HG02610 (cell line): ENCODE measurements at regions not wholly inside any gene's neighbourhood (a gene's known extent, or its start where the extent isn't known, plus 50 kb on each side); places are given as distances from the start of the nearest gene placed in this dataset.
"Not testable (repeated sequence)": the region's sequence is repeated elsewhere in the genome, so short reads cannot be mapped to it uniquely, and the experiment has no call there.

ENCODE experiments used
- ATAC-seq: cut with Tn5 transposase; IDR thresholded peaks from one replicate; pipeline ENCODE4 v1.9.1; 2021; ENCODE audit warnings: mild to moderate bottlenecking, moderate library complexity; ENCODE audit not compliant: unreplicated experiment

DNA sequence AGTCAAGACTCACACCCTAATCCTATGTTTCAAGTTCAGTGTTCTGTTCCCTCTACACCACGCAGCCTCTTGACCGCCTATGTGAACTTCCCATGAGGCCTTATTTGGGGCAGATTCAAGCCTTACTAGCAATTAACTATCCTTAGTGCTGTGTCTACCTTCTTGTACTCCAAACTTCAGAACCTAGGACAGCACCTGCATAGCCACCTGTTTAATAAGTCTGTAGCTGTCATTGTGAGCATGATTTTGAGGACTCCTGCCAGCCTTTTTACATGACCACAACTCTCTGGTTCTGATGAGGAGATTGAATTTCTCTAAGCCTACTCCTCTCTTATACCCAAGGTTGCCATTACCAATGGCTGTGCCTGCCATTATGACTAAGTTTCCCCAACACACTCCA is 50.8 kb upstream of the PCSK1 start:
- ATAC-seq, result no peak

DNA sequence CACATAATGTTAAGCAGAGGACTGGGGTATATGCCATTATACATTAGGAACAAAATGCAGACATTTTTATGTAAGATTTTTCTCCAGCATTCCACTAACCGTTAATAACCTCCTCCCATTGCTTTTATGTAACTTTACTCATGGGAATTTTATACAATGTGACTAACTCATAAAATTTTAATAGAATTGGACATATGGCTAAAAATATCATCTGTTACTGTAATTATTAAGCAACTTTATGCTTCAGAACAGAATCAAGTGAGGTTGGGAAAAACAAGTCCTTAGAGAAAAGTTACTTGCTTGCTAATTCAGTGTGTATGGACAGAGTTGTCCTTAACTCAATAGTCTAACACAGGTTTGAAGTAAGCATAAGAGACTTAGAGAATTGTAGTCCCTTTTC is 54.8 kb upstream of the PCSK1 start:
- no peak for ATAC-seq

DNA sequence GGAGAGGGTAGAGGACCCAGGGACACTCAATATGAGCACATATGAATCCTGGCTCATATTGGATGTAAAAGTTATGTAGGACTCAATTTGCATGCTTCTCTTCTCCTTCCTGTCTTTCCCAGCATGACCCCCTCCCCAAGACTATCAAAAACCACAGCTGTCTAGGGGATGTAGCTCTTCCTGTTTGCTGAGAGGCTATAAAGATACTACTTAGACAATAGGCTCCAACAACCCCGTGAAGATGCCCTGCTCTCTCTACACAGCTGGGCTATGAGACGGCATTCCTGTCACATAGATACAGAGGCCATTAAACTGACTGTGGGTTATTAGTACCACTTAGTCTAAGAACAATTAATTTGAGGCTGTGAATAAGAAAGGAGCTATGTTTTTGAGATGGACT is 56.5 kb upstream of the PCSK1 start:
- no peak for ATAC-seq

DNA sequence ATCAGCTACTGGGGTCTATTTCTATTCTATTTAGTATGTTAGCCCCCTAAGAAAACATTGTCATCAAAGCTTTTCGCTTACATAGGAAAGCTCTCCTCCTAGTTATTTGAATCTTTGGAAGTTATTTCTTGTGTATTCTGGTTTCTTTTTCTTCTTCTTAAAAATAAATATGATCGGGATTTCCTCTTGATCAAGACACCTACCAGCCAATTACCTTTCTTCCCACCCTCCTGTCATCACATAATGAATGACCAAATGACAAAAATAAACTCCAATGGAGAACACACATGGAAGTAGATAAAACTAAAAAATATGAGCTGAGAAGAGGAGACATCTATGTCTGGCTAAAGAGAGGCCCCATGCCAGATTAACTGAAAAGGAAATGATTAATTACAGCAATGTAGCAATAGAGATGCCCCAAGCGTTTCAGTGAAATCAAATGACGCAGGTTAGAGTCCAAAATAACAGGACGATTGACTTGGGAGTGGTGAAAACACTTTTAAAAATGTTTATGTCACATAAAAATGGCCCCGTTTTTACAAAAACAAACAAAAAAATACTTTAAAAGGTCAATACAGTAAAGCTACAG is 59.5 kb upstream of the PCSK1 start:
- no peak for ATAC-seq

DNA sequence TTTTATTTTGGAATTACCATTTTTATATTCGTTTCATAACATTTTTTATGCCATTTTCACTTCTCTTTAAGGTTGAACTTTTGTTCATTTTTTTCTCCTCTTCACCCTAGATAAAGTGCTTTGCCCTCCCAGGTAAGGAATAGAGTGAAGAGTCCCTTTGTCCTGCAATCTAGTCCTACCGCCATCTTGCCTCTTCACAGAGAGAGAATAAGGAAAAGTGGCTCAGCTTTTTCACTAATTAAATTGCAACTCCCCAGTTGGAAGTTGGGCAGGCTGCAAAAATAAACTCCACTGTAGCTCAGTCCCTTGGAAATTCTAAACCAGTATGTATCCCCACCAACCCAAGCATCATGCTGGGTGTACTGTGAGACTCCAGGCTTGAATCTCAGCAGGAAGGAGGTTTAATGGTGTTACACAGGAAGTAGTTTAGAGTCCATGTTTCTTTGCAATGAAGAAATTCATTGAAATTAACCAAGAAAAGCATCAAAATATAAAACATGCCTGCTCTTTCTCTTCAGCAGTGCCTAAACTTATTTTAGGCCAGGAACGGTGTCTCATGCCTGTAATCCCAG is 60.3 kb upstream of the PCSK1 start:
- ATAC-seq, result no peak

DNA sequence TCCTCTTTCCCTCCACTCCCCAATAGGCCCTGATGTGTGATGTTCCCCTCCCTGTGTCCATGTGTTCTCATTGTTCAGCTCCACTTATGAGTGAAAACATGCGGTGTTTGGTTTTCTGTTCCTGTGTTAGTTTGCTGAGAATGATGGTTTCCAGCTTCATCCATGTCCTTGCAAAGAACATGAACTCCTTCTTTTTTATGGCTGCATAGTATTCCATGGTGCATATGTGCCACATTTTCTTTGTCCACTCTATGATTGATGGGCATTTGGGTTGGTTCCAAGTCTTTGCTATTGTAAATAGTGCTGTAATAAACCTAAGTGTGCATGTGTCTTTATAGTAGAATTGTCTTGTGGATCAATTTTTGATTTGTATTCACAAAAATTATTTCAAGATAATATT is 62.4 kb upstream of the PCSK1 start:
- not testable (repeated sequence) for ATAC-seq

DNA sequence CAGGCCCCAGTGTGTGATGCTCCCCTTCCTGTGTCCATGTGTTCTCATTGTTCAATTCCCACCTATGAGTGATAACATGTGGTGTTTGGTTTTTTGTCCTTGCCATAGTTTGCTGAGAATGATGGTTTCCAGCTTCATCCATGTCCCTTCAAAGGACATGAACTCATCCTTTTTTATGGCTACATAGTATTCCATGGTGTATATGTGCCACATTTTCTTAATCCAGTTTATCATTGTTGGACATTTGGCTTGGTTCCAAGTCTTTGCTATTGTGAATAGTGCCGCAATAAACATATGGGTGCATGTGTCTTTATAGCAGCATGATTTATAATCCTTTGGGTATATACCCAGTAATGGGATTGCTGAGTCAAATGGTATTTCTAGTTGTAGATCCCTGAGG is 64.0 kb upstream of the PCSK1 start:
- not testable (repeated sequence) for ATAC-seq

DNA sequence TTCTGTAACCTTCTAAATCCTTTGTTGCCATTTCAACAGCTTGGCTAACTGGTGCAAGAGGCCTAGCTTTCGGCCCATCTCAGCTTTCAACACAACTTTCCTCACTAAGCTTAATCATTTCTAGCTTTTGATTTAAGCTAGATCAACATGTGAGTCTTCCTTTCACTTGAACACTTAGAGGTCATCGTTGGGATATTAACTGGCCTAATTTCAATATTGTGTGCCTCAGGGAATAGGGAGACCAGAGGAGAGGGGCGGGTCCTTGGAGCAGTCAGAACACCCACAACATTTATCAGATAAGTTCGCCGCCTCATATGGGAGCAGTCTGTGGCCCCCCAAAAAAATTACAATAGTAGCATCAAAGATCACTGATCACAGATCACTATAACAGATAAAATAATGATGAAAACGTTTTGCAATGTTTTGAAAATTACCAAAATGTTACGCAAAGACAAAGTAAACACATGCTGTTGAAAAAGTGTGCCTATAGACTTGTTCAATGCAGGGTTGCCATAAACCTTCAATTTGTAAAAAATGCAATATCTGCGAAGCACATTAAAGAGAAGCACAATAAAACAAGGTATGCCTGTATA is 66.8 kb upstream of the PCSK1 start:
- ATAC-seq, result no peak

DNA sequence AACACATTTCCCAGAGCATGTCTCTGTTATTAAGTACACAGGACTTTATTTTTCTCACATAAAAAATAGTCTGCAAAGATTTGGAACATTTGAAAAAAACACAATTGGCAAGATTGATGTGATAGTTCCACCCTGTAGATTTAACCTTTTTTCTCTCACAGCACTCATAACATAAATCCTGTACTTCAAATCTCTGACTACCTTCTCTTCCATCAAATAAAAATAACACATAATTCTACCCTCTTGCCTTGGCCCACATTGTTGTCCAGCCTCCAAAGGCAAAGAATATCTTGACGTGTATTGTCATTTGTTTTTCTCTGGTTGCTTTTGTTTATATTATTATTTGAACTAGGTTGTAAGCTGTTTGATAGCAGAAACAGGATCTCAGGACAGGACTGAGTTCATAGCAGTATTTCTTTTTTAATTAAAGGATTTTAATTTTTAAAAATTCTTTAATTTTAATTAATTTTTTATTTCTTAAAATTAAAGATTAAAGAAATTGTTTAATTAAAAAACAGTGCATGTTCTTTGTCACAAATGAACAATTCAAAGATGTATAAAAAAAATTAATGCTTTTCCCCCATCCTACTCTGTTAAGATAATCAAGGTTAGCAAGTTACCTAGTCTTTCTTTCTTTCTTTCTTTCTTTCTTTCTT is 69.1 kb upstream of the PCSK1 start:
- no peak for ATAC-seq

DNA sequence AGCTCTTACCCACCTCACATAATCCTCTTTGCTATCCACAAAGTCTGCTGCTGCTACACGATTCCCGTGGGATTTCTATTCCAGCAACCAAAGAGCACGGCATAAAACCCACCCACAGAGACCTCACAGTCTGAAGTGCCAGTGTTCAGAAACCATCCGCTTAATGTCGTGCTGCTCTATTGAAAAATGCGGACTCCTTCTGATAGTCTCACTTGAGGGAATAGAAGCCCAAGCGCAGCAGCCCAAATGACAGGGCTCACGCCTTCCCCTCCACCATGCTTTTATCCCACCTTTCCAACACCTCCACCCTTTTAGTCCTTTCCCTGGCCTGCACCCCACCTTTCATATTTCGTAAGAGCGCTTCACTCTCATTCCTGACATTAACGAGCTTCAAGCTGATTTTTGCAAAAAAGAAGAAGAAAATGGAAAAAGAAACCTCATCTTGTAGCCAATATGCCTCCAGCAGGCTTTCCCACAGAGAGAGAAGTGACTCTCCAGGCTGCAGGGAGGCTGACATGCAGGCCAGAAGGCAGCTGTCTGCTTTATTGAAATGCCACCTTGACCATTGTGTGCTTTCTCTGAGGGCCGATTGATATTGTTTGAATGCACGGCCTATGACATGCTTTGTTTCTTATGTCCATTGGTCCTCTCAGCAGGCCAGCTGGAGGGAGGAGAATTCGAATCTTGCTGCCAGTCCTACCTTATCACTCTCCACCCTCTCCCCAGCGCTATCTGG is 70.6 kb upstream of the PCSK1 start:
- no peak for ATAC-seq

DNA sequence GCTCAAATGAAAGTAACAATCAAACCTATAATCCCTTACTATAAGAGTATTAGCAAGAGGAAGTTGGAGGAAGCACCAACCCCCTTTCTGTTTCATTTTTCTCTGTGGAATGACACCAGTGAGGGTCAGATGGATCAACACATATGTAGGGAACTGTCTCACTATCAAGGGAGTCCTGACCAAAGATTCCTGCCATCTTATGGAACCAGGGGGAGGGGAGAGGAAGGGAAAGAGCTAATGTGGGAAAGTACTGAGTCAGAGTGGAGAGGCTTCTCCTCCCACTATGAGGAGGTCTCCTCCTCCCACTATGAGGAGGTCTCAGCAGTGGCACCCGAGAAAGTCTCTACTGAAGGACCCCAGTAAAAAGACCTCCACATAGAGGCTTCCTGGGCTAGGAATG is 73.3 kb upstream of the PCSK1 start:
- no peak for ATAC-seq

DNA sequence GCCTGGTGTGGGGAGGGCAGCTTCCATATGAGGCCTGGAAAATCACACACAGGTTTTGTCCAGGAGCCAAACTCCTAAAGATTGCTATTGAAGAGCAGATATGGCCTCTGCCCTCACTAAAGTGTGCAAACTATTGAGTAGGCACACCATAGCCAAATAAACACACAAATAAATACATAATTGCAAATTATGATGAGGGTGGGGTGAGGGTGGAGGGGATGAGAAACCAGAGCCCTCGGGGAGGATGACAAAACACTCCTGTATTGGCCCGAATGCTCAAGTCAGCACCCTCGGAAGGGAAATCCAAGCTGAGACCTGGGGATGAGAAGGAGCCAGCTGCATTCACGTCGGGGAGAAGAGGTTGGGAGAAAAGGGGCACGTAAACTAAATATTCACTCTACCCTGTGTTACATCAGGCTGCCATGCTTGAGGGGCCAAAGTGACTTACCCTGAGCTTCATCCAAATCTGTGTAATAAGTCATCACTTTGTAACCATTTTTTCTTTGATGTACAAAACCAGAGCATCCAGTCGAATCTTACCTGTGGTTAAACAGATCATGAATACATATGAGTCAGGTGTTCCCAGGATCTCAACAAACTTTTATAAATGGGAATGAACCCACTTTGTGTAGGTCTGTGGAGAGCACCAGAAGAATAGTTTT is 73.9 kb upstream of the PCSK1 start:
- ATAC-seq, result no peak

DNA sequence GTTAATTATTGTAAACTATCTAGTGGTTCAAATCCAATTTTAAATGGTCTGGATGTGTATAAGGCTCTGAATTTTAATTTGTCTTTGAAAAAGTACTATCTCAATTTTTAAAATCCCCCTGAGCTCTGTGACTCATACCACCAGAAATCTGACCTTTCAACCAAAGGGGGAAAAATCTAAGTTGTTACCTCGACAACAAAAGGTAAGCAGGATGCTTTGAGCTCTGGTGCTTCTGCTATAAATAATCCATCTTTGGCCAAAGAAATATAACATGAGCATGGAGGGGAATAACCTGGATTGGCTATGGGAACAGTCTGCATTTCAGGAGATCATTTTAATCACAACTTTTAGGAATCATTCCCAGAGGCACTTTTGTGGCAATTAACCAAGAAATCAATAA is 76.3 kb upstream of the PCSK1 start:
- ATAC-seq, result no peak

DNA sequence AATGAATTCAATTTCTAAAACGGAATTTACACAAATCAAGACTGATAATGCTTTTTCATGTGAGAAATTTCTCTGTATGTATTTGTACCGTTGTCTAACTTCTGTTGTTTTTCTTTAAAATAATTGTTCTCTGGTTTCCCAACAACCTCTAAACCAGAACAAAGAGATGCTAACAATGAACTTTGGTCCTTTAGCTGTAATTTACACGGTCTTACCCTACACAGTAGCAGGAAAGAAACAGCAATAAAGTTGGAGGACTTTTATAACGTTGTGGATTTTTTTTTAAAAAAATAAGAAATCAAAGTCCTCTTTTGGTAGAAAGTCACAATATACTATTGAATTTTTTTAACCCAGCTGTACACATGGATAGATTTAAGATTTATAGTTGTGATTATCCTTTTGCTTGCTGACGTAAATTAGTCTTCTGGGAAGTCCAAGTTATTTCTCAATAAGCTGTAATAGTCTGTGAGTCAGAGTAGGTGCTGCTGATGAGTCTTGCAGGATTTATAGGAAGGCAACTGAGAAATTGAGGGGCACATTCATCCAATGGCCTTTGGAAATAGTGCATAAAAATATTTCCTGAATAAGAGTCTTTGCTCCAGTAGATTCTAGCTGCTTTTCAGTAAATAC is 76.8 kb upstream of the PCSK1 start:
- no peak for ATAC-seq

DNA sequence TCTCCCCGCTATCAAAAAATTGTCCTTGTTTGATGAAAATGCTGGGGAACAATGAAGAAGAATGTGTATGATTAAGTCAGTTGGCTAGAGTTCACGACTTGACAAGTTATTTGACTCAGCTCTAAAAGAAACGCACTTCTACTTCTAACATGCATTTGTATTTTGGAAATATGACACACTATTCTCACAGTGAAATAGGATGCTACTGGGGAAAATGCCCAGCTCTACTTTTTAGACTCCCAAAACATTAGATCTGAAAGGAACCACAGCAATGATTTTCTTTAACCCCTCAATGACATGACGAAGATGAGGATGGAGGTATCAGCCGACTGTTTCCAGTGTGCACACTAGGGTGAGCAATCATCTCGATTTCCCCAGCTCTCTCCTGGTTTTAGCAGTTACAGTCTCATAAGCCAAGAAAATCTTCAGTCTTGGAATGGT is 83.6 kb upstream of the PCSK1 start:
- ATAC-seq, result no peak

DNA sequence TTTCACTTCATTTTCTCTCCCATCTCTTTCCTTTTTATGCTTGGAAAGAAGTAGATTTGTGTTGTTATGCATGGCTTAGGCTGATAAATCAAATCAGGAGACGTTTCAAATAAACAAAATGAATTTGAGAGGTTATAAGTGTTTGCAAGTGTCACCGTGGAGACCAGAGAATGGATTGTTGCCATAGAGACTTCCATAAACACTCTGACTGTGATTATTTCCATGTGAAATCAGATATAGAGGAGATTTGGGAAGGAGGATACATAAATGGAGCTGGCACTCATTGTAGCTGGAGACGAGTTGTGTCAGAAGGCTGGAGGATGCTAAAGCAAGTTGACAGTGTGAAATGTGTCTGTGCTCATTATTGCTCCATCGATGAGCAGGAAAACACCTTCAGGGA is 84.2 kb upstream of the PCSK1 start:
- no peak for ATAC-seq

DNA sequence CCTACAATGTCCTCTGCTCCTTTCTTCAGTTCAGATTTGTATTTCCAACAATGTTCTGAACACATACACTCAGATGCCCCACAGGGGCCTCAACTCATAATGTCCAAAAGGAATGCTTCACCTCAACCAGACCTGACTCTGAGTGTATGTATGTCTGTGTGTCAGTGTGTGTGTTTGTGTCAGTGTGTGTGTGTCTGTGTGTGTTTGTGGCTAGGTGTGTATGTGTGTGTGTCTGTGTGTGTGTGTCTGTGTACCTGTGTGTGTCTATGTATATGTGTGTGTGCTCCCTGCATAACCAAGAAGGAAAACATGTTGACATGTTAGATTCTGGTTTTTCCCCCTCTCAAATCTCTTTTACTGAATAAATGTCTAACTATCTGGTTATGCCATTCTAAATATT is 87.3 kb upstream of the PCSK1 start:
- no peak for ATAC-seq

DNA sequence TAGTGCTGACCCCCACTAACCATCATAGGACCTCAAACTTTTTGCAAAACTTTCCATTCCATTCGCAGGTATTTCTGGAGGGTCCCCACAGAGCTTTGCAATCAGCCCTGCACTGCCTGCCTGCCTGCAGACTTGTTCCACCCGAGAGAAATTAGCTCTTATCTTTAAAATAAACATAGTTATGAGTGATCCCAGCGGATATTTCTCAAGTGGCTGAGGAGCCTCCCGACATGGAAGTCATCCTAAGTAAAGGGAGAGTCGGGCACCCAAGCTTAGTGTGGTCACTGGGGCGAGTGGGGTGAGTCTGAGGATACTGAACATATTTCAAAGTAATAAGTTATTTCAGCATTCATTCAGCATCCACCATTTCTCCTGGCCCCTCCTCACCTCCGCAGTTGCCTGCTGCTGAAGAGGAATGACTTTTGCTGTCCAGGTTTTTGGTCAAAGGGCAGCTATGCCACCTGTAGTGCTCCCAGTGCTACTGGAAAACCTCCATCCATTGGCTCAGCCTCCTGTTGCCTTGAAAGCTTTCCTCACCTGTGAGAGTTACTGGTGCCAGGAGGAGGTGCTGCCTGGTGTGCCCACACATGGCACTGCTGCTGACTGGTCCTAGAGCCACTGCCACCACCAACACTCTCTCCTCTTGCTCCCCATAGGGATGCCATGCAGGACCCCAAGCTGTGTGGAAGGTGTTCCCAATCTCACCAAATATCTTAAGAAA is 89.7 kb upstream of the PCSK1 start:
- ATAC-seq, result no peak

DNA sequence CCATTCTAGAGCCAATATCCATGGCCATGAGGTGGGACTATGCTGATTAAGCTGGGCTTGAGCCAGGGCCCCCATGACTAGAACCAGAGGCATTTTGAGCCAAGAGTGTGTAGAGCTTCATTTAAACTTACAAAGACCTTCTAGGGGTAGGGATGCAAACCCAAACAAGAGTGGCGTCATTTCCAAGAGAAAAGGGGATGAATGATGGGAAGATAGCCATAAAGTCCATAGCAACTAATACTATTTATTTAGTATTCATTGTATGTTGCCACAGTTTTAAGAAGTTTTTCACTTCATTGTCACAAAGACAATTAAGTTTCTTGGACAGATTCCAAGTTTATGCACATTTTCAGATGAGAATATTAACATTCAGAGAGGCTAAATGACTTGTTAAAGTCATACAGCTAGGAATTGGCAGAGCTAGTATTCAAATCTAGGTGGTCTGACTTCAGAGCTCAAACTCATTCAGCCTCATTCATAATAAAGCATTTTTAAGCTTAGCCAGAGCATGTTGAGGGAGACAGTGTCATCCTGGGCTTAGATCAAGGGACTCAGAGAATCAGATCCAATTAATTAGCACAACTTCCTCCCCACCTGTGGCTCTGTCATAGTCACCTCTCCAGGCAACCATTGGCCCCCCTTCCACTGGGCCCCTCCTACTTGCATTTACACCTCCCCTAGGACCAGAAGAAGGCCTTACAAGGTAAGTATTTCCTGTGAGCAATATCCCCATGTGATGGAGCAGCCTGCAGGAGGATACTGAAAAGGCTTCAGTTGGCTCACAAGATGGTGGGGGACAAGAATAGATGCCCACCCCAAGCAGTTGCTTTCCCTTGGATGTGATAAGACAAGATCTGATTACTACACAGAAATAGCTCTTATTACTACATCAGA is 95.0 kb upstream of the PCSK1 start:
- no peak for ATAC-seq
